Loucy (cell line): ENCODE measurements at regions not wholly inside any gene's neighbourhood (a gene's known extent, or its start where the extent isn't known, plus 50 kb on each side); places are given as distances from the start of the nearest gene placed in this dataset.

Experiments used
- EZH2phosphoT487 ChIP-seq: fragments of 200-600 bp; IDR thresholded peaks from 2 replicates; pipeline ENCODE4 v1.6.1; 2018; ENCODE audit warnings: antibody characterized with exemption, mild to moderate bottlenecking, moderate library complexity, borderline replicate concordance
- TF ChIP-seq, protein P1 (sequence below): fragments of 200-600 bp; sonication (generic); conservative IDR thresholded peaks from 2 replicates; pipeline ENCODE4 v1.5.1; 2014; ENCODE audit warnings: mild to moderate bottlenecking, antibody characterized with exemption, low read length

DNA sequence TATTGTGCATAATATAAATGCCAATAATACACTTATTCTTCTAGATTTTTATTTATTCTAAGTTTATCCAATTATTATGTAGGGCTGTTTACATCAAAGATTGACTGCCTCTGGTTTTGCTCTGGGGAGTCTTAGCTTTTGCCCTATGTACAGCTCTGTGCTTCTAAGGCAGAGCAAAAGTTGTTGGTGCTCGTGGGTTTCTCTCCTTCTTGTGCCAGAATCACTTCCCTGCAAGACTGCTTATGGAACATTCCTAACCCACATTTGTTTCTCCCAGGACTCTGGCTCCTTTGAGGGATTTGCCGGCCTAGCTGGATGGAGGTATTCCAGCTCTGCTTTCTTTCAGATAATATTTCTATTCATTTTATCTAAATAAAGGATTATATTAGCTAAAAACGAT lies 849.1 kb downstream of the USP25 start:
- TF ChIP-seq, protein P1, sequence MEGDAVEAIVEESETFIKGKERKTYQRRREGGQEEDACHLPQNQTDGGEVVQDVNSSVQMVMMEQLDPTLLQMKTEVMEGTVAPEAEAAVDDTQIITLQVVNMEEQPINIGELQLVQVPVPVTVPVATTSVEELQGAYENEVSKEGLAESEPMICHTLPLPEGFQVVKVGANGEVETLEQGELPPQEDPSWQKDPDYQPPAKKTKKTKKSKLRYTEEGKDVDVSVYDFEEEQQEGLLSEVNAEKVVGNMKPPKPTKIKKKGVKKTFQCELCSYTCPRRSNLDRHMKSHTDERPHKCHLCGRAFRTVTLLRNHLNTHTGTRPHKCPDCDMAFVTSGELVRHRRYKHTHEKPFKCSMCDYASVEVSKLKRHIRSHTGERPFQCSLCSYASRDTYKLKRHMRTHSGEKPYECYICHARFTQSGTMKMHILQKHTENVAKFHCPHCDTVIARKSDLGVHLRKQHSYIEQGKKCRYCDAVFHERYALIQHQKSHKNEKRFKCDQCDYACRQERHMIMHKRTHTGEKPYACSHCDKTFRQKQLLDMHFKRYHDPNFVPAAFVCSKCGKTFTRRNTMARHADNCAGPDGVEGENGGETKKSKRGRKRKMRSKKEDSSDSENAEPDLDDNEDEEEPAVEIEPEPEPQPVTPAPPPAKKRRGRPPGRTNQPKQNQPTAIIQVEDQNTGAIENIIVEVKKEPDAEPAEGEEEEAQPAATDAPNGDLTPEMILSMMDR, result no peak
- TF ChIP-seq EZH2phosphoT487, result no peak
